ENCODE measurements at regions not wholly inside any gene's neighbourhood (a gene's known extent, or its start where the extent isn't known, plus 50 kb on each side); places are given as distances from the start of the nearest gene placed in this dataset.

GRCh38 chr6:109295774-109296156 lies 86.5 kb downstream of the CD164 start:
- DNase-seq (ENCODE audit: low read depth in 2 of 2, low spot score in 1 of 2) = no peak

- DNase-seq (ENCODE audit: low read depth in 2 of 2, low spot score in 1 of 2) = no peak
Measured at GRCh38 chr6:109295109-109295773, 87.0 kb downstream of the CD164 start.

GRCh38 chr6:109292983-109293586 lies 89.2 kb downstream of the CD164 start:
- DNase-seq (ENCODE audit: low read depth in 2 of 2, low spot score in 1 of 2) = no peak

GRCh38 chr6:109292420-109292819 lies 89.8 kb downstream of the CD164 start:
- DNase-seq (ENCODE audit: low read depth in 2 of 2, low spot score in 1 of 2) = no peak

- no peak for DNase-seq (ENCODE audit: low read depth in 2 of 2, low spot score in 1 of 2)
Measured at GRCh38 chr6:109291902-109292301, 90.4 kb downstream of the CD164 start.

- no peak for DNase-seq (ENCODE audit: low read depth in 2 of 2, low spot score in 1 of 2)
Measured at GRCh38 chr6:109290143-109290931, 91.9 kb downstream of the CD164 start.

DNA sequence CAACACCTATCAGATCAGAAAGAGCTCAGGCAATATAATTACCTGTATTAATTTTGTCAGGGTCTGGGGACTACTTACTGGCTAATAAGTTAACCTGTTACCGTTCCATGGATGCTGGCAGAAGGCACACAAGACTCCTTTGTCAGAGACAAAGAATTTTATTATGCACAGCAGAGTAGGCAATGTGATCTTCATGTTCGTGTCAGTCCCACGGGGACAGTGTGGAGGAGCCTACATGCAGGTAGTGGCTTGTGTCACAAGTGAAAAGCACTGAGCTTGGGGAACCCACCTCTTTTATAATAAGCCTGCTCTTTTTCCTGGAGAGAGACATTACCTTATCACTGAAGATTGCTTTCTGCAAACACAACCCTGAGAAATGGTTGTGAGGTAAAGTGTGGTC lies 96.9 kb downstream of the CD164 start:
- no peak for DNase-seq (ENCODE audit: low read depth in 2 of 2, low spot score in 1 of 2)

- DNase-seq (ENCODE audit: low read depth in 2 of 2, low spot score in 1 of 2) = no peak
Measured at GRCh38 chr6:109284675-109285074, 97.6 kb downstream of the CD164 start.

DNA sequence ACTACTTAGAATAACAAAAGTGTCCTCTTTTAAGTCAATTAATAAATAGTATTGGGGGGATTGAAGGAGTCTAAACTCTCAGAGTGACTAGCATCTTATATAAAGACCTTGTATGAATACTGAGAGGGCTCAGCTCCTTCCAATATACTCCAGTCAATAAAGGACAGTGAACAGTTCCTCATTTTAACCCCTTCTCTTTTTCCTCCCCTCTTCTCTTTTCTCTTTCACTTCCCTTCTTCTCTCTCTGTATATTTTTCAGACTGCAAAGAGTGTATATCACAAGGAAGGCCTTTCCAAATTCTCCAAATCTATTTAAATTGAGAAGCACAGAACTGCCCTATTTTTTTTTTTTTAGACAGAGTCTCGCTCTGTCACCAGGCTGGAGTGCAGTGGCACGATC lies 99.5 kb downstream of the CD164 start:
- no peak for DNase-seq (ENCODE audit: low read depth in 2 of 2, low spot score in 1 of 2)

DNA sequence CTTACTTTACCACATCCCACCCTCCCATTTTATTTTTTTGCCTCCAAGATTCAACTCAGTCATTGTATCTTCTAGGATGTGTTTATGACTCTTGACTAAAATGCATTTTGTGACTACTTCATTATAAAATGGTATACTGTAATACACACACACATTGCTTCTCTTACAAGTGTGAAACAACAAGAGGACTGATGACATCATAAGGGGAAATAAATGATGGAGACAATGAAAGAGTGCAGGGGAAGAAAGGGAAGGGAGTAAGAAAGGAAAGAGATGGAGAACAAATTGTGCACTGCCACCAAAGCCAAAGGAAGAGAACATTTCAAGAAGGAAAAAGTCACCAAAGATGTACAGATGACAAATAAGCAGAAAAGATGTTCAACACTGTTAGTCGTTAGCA lies 102.6 kb downstream of the CD164 start:
- DNase-seq (ENCODE audit: low read depth in 2 of 2, low spot score in 1 of 2) = no peak

DNA sequence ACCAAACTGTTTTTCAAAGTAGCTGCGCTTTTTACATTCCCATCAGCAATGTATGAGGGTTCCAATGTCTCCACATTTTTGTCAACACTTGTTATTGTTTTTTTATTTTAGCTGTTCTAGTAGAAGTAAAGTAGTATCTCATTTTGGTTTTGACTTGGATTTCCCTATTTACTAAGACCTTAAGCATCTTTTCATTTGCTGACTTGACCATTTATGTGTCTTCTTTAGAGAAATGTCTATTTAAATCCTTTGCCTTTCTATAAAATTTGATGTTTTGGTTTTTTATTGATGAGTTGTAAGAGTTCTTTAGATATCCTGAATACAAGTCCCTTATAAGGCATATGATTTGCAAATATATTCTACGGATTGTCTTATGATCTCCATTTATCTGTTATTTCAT lies 110.6 kb downstream of the CD164 start:
- DNase-seq (ENCODE audit: low read depth in 2 of 2, low spot score in 1 of 2) = no peak

GRCh38 chr6:109269953-109270517 lies 112.2 kb downstream of the CD164 start:
- no peak for DNase-seq (ENCODE audit: low read depth in 2 of 2, low spot score in 1 of 2)

DNA sequence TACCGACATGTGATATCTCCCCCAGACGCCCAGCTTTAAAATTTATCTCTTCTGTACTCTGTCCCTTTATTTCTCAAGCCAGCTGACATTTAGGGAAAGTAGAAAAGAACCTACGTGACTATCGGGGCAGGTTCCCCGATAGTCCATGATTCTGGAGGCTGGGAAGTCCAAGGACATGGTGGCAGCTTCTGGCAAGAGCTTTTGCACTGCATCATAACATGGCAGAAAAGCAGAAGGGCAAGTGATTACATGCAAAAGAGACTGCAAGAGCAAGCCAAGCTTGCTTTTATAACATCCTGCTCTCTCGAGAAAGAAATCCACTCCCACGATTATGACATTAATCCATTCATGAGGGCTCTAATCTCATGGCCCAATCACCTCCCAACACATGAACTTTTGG lies 113.2 kb downstream of the CD164 start:
- DNase-seq (ENCODE audit: low read depth in 2 of 2, low spot score in 1 of 2) = no peak

DNA sequence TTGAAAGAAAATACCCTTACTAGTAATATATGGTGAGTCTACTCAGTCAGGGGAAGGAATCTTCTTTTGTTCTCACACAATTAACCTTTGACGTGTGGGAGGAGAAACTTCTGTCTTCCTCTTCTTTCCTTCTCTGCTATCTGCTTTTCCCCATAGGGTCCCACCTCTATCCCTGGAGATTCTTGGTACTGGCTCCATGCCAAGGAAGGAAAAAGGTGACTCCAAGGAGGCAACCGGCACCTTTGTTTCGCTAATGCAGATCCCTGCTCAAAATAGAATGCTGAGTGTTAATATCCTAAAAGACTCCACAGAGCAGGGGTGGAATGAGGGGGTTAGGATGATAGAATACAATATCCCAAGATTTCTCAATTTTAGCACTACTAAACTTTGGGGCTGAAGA lies 116.7 kb downstream of the CD164 start:
- DNase-seq (ENCODE audit: low read depth in 2 of 2, low spot score in 1 of 2) = no peak

DNA sequence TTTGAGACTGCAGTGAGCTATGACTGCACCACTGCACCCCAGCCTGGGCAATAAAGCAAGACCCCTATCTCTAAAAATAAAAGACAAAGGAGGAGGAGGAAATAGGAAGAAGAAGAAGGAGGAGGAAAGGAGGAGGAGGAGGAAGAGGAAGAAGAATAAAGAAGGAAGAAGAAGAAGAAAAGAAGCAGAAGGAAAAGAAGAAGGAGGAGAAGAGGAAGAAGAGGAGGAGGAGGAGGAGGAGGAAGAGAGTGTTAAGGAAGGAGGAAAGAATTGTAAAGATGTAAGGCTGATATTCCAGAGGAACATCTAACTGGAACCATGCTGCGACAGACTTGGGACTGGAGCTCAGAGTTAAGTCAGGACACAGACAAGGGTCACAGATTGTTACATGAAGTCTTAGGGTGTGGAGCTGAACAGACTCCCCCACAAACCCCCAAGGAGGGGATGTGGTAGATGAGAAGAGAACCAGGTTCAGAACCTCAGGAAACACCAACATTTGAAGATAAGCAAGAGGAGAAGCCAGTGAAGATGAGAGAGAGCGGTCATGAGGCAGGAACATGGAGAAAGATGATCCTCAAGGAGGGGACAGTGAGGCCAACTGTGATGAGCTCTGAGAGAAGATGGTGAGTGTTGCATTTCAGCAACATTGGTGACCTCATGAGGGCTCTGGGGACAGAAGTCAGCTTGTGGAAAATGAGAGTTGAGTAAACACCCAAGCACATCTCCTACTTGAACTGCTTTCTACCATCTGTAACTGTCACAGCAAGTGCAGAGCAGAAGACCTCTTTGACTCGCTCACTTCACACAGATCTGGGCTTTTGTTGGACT lies 118.2 kb downstream of the CD164 start:
- DNase-seq (ENCODE audit: low read depth in 2 of 2, low spot score in 1 of 2) = no peak

DNA sequence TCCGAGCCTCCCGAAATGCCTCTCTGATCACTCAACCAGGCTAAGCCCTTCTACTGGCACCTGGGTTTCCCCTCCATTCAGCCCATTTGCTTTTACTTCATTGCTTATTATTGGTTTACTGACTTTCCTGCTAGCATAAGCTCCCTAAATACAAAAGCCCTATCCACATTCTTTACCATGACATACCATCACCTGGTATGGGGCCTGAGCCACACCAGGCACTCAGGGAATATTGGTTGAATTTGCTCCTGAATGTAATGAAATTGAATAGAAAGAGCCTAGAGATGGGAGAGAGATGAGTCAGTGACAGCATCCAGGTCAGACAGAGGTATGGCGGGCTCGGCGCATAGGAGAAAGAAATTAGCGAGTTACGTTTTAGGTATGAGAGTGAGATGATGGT lies 120.0 kb downstream of the CD164 start:
- DNase-seq (ENCODE audit: low read depth in 2 of 2, low spot score in 1 of 2) = no peak

DNA sequence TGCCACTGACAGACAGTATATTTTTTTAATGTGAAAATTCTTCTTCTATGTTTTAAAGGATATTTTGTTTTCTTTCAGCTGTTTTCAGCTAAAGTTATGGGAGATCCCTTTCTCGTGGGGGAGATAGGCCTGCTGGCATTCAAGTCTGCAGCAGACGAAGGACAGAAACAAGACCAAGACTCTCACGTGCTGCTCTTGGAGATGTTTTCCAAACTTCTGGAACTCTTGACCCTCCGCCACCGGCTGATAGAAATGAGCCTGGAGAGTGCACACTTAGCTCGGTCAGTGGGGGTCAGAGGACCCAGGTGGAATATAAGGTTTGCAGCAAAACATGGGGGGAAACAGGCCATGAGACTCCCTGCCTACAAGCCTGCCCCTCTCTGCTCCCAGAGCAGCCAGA lies 120.5 kb downstream of the CD164 start:
- DNase-seq (ENCODE audit: low read depth in 2 of 2, low spot score in 1 of 2) = no peak

- no peak for DNase-seq (ENCODE audit: low read depth in 2 of 2, low spot score in 1 of 2)
Measured at GRCh38 chr6:109260701-109261100, 121.6 kb downstream of the CD164 start.

DNA sequence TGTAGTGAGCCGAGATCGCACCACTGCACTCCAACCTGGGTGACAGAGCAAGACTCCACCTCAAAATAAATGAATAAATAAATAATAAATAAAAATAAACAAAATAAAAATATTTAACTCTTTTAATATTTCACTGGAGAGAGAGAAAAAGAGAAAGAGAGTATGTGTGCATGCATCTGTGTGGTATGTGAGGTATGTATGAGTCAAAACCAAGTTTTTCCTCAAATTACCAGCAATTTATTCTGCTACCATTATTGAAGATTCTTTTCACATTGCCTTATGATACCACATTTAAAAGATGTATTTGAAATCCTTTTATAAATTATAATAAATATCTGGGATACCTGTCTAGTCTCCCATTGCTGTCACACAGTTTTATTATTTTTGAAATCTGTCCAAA lies 122.1 kb downstream of the CD164 start:
- DNase-seq (ENCODE audit: low read depth in 2 of 2, low spot score in 1 of 2) = no peak

DNA sequence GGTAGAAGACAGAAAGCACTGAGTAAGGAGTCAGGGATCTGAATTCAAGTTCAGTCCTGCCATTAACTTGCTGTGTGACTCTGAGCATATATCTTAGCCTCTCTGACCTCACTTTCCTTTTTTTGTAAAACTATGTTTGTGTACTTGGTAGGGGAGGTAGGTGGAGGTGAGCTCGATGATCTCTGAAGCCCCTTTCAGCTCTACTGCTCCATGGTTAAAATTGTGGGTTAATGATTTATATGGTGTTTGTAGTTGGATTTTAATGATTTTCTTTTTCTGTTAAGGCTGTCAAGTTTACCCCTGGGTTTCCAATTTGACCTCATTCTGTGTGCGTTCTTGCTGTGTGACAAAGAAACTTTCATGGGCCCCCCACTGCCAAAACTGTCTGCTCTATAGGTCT lies 124.1 kb downstream of the CD164 start:
- no peak for DNase-seq (ENCODE audit: low read depth in 2 of 2, low spot score in 1 of 2)

GRCh38 chr6:109257494-109257893 lies 124.8 kb downstream of the CD164 start:
- no peak for DNase-seq (ENCODE audit: low read depth in 2 of 2, low spot score in 1 of 2)
